ENCODE measurements at regions not wholly inside any gene's neighbourhood (a gene's known extent, or its start where the extent isn't known, plus 50 kb on each side); places are given as distances from the start of the nearest gene placed in this dataset.

- H3K36me3 ChIP-seq (replicated peaks), result peaks cover 2% of the 10 kb centered on the region
- TF ChIP-seq CTCF (IDR thresholded peaks at IDR 0.05; ENCODE audit: low read depth, low read length, missing control alignments), result no peak
- H3K27me3 ChIP-seq (replicated peaks), result no peaks in the 10 kb centered on the region
- no peak for DNase-seq
- H3K27ac ChIP-seq, result no peak overlapping the region
- in situ Hi-C loops (cut with HindIII; ENCODE audit: low pct_ligation_motif_present, low sequenced_read_pairs), result no loop called here
- no peak overlapping the region for H3K4me3 ChIP-seq (ENCODE audit: low read depth, low read length)
Observed at GRCh38 chr9:129506892-129507291, 114.0 kb downstream of the C9orf50 start.

- in situ Hi-C loops (cut with HindIII; ENCODE audit: low pct_ligation_motif_present, low sequenced_read_pairs), result no loop called here
- Histone ChIP-seq H3K4me3 (ENCODE audit: low read depth, low read length) (no peak overlapping the region), H3K27ac (no peak overlapping the region), H3K27me3 (replicated peaks) (no peaks in the 10 kb centered on the region), H3K36me3 (replicated peaks) (peaks cover 2% of the 10 kb centered on the region)
- no peak for TF ChIP-seq CTCF (IDR thresholded peaks at IDR 0.05; ENCODE audit: low read depth, low read length, missing control alignments)
- no peak for DNase-seq
Observed at GRCh38 chr9:129506041-129506440, 114.9 kb downstream of the C9orf50 start.

GRCh38 chr9:129505270-129505902, 115.5 kb downstream of the C9orf50 start:
- DNase-seq, result no peak
- no peak for TF ChIP-seq CTCF (IDR thresholded peaks at IDR 0.05; ENCODE audit: low read depth, low read length, missing control alignments)
- Histone ChIP-seq H3K27ac (no peak overlapping the region), H3K36me3 (replicated peaks) (peaks cover 2% of the 10 kb centered on the region), H3K27me3 (replicated peaks) (no peaks in the 10 kb centered on the region), H3K4me3 (ENCODE audit: low read depth, low read length) (no peak overlapping the region)
- in situ Hi-C loops (cut with HindIII; ENCODE audit: low pct_ligation_motif_present, low sequenced_read_pairs), result no loop called here

GRCh38 chr9:129504404-129504803, 116.5 kb downstream of the C9orf50 start:
- DNase-seq, result no peak
- peaks cover 2% of the 10 kb centered on the region for H3K36me3 ChIP-seq (replicated peaks)
- TF ChIP-seq CTCF (IDR thresholded peaks at IDR 0.05; ENCODE audit: low read depth, low read length, missing control alignments), result no peak
- no peak overlapping the region for H3K4me3 ChIP-seq (ENCODE audit: low read depth, low read length)
- no peak overlapping the region for H3K27ac ChIP-seq
- H3K27me3 ChIP-seq (replicated peaks), result no peaks in the 10 kb centered on the region
- in situ Hi-C loops (cut with HindIII; ENCODE audit: low pct_ligation_motif_present, low sequenced_read_pairs), result no loop called here

GRCh38 chr9:129501771-129502319, 119.1 kb downstream of the C9orf50 start:
- H3K36me3 ChIP-seq (replicated peaks), result peaks cover 2% of the 10 kb centered on the region
- DNase-seq, result no peak
- no peak for TF ChIP-seq CTCF (IDR thresholded peaks at IDR 0.05; ENCODE audit: low read depth, low read length, missing control alignments)
- in situ Hi-C loops (cut with HindIII; ENCODE audit: low pct_ligation_motif_present, low sequenced_read_pairs), result no loop called here
- H3K27ac ChIP-seq, result no peak overlapping the region
- H3K27me3 ChIP-seq (replicated peaks), result no peaks in the 10 kb centered on the region
- no peak overlapping the region for H3K4me3 ChIP-seq (ENCODE audit: low read depth, low read length)

Data from brain microvascular endothelial cell (primary cell).